Medulla oblongata (tissue), 1 donor: ENCODE measurements at regions not wholly inside any gene's neighbourhood (a gene's known extent, or its start where the extent isn't known, plus 50 kb on each side); places are given as distances from the start of the nearest gene placed in this dataset.
"Not testable (repeated sequence)": the region's sequence is repeated elsewhere in the genome, so short reads cannot be mapped to it uniquely, and the experiment has no call there.

Source experiments
- DNase-seq: peaks from one replicate; pipeline ENCODE4 v3.0.0-alpha.2; 2015; ENCODE audit errors: extremely low spot score

- DNase-seq: no peak
Measured at GRCh38 chr11:86167499-86168164, 76.9 kb upstream of the EED start.

- DNase-seq: not testable (repeated sequence)
Measured at GRCh38 chr11:86166287-86166686, 78.3 kb upstream of the EED start.

GRCh38 chr11:86164106-86164505 is 80.4 kb upstream of the EED start:
- no peak for DNase-seq

DNA sequence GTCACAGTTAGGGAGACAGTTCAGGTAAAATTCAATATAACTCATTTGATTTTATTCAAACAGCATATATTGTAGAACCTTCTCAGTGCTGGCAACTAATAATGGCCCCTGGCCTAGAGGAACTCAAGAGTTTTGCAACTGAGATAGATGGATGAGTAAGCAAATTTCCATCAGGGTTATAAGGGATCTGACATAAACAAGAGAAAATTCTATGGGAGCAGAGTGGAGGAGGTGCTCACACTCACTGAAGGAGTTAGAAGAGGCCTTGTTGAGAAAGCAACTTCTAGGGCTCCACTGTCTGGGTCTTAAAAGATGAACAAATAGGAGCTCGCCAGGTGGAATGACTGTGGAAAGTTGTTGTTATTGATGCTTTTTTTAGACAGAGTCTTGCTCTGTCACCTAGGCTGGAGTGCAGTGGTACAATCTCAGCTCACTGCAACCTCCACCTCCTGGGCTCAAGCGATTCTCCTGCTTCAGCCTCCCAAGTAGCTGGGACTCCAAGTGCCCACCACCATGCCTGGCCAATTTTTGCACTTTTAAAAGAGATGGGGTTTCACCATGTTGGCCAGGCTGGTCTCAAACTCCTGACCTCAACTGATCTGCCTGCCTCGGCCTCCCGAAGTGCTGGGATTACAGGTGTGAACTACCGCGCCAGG is 81.2 kb upstream of the EED start:
- DNase-seq: not testable (repeated sequence)

DNA sequence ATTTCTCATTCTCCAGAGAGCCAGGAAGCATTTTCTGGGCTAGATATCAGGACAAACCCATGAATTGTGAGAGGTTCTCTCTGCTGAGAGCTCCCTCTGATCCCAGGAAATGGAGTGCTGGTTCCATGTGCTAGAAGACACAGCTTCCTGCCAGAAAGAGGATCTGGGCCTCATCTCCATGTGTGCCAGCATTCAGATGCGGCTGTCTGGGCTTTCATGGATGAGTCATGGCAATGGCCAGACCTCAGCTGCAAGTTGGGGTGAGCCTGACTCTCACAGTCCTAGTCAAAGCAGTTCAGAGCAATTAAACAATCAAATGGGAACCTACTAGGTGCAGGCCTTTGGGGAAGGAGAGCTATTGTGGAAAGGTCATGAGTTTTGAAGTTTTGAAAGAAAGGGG is 82.3 kb upstream of the EED start:
- DNase-seq: no peak

GRCh38 chr11:86161837-86162236 is 82.7 kb upstream of the EED start:
- DNase-seq: no peak

- no peak for DNase-seq
Measured at GRCh38 chr11:86161336-86161735, 83.2 kb upstream of the EED start.

DNA sequence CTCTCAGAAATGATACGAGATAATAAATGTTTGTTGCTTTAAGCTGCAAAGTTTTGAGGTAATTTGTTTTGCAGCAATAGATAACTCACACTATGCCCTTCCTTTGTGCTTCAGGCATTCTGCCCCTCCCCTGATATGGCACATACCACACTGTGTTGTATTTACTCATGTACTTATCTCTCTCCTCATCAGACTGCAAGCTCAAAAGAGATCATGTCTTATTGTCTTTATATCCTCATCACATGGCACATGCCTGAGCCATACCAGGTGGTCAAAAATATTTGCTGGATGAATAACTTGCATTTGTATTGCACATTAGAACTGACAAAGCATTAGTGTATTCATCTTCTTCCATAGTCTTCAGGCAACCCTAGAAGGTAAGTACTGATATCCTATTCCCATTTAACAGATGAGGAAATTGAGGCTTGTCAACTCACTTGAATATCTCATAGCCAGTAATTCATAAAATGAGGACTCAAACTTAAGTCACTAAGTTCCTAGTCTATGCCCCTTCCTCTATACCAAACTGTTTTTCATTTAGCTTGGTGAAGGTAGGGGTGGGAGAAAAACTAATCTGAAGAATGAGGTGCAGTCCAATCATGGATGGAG is 83.9 kb upstream of the EED start:
- DNase-seq: no peak

DNA sequence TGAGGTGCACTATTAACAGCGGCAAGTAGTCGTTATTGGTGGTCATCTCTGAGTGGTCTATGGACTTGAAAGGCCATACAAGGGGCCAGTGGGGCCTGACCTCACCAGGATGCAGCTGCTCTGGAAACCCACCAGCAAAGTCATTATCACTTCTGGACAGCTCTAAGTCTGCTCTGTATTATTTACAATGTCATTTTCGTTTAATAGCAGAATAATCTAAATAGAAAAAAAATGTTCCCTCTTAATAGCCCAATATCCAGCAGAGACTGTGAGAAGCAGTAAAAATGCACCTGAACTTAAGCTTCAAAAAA is 85.0 kb upstream of the EED start:
- DNase-seq: no peak

DNA sequence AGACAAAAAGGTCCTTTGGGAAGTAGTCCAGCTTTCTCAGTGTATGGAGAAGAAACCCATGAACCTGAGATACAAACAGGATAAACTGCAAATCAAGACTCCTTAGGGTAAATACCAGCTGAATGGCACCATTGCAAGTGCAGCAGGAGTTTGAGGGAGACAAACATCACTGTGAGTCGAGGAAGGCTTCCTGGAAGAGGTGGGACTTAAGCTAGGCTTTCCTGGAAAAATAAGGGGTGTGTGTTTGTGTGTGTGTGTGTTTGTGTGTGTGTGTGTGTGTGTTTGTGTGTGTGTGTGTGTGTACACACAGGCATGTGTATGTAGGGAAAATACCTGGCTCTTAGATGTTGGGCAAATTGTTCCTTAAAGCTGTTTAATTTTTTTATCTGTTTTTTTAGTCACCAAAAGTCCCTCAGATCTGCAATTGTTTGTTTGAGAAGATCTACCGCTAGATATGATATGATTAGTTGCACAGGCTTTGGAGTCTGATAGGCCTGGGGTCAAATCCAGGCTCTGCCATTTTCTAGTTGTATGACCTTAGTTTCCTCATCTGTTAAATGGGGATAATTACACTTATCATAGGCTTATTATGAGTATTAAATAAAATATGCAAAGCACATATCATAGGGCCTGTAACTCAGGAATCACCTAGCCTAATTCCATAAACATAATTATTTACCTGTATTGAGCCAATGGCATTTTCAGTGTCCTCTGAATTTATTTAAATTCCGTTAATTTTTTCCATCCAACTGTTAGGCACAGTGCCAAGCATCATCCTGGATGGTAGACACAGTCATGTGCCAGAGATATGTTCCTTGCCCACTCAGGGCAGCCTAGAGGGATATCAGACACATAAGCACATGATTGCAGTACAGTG is 85.6 kb upstream of the EED start:
- DNase-seq: no peak

- DNase-seq: no peak
Measured at GRCh38 chr11:86157797-86158378, 86.7 kb upstream of the EED start.

GRCh38 chr11:86156397-86156955 is 87.6 kb upstream of the PICALM start:
- DNase-seq: peak; percentile 56

DNA sequence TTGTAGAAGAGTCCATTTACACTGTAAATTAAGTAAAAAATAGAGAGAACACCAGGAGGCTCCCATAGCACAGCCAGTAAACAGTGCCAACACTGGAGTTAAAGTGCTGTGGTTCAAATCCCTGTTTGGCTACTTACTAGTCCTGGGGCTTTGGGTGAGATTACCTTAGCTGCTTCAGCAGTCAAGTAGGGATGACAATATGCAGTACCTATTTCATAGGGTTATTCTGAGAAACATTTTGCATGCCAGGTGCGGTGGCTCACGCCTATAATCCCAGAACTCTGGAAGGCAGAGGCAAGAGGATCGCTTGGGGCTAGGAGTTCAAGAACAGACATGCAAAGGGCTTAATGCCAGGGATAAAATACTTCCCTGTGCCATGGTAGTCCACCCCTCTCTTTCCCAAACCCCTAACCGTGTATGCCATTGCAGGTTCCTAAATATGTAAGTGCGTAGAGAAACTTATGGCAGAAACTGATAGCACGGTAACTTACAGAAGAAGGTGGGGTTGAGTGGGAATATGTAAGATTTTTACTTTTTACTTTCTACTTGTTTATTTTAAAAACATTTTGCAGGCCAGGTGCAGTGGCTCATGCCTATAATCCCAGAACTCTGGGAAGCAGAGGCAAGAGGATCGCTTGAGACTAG is 86.4 kb upstream of the PICALM start:
- DNase-seq: no peak

DNA sequence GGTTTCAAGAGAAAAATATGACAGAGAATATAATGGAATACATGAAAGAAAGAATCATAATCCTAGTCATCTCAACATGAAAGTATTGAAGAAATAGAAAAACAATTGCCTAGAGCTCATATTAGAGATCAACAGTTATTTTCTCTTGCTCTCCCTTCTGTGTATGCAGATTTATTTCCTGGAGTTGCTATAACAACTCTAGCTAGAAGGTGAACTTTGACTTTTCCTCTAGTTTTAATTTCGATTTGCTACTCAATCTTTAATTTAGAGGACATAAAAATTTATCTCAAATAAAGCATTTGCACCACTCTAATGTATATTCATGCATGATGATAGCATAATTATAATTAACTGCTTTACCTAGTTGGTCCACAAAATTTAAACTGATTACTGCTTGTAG is 84.6 kb upstream of the PICALM start:
- DNase-seq: no peak

GRCh38 chr11:86152901-86153300 is 84.0 kb upstream of the PICALM start:
- no peak for DNase-seq

GRCh38 chr11:86152006-86152862 is 83.3 kb upstream of the PICALM start:
- DNase-seq: peak; percentile 90

DNA sequence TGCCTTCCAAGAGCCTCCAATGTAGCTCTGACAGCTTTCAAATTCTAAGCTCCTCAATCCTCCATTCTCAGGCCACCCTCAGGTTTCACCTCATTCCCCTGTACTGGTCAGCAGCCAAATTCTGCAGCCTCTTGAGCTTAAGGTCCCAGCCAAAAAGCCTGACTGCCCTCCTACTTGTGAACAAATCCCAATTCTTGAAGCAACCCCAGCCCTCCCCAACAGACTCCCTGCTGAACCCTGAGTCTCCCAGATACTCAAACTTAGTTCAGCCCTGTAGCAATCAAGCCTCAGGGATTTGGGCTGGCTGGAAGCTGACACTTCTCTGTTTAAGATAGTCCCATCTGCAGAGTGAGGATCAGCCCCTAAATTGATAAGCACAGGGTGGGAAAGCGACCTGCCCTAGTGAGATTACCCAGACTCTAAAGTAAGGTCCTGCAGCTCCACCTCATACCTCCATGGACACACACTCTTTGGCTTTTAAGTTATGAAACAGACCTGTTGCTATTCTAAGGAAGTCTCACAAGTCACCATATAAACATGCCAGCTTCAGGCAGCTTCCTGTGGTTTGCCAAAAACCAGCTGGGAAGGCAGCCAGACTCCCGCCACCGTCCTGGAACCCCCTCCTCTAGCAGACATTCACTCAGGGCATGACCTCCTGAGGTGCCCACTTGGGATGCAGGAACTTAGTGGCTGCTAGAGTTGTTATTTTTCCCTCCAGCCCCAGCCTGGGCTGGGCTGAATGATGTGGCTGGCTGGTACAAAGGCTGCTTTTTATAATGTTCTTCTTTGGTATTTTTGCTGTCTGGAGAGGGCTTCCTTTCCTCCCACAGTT is 82.5 kb upstream of the PICALM start:
- DNase-seq: peak; percentile 83

- no peak for DNase-seq
Measured at GRCh38 chr11:86150847-86151173, 81.9 kb upstream of the PICALM start.

DNA sequence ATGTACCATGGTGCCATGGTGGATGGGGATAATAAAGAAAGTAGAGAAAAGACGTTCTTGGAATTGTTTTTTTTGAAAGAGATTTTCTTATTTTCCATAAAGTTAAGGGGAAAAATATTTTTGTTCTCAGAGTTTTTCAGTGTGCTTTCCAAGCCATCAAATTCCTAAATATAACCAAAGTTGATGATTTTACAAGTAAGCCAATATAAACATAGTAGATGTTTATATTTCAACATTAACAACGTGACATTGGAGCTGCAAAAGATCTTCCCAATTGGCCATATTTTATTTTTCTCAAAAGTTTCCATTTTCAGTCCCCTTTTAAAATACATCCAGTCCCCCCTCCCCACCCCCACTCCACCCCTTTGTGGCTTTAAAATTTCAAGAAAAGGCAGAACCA is 80.9 kb upstream of the PICALM start:
- no peak for DNase-seq

- no peak for DNase-seq
Measured at GRCh38 chr11:86148345-86148747, 79.5 kb upstream of the PICALM start.
